HL-60 (cell line): ENCODE measurements at regions not wholly inside any gene's neighbourhood (a gene's known extent, or its start where the extent isn't known, plus 50 kb on each side); places are given as distances from the start of the nearest gene placed in this dataset.

ENCODE experiments used
- DNase-seq, 2 experiments: peaks; one replicate each; pipeline ENCODE4 v3.0.0-alpha.2; 2010 to 2020; ENCODE audit warnings: low read depth in 1 of 2, low spot score in 1 of 2
- H3K27ac ChIP-seq: fragments of 250-450 bp; sonication (Bioruptor Pico); replicated peaks from 2 replicates; pipeline ENCODE4 v1.5.1; 2020; ENCODE audit warnings: mild to moderate bottlenecking, moderate library complexity
- H3K27me3 ChIP-seq: fragments of 250-450 bp; sonication (Bioruptor Pico); 2 replicates; pipeline ENCODE4 v1.5.1; 2021; ENCODE audit warnings: mild to moderate bottlenecking, moderate library complexity; ENCODE audit not compliant: insufficient read depth, poor library complexity, severe bottlenecking
- H3K4me3 ChIP-seq: replicated peaks from 2 replicates; pipeline ENCODE4 v1.5.1; 2011; ENCODE audit warnings: mild to moderate bottlenecking, control low read depth, low read length; ENCODE audit not compliant: insufficient read depth
- CTCF ChIP-seq: IDR thresholded peaks from one replicate; pipeline ENCODE4 v1.5.1; 2011; ENCODE audit warnings: low read length, control low read depth, inconsistent platforms; ENCODE audit not compliant: insufficient read depth
- GABPA ChIP-seq: IDR thresholded peaks from 2 replicates; pipeline ENCODE4 v1.6.1; 2012; ENCODE audit warnings: low read depth
- POLR2AphosphoS5 ChIP-seq: IDR thresholded peaks from 2 replicates; pipeline ENCODE4 v1.6.1; 2012; ENCODE audit warnings: low read depth
- REST ChIP-seq: IDR thresholded peaks from 2 replicates; pipeline ENCODE4 v1.6.1; 2012; ENCODE audit warnings: low read depth; ENCODE audit not compliant: insufficient replicate concordance
- SPI1 ChIP-seq: IDR thresholded peaks from 2 replicates; pipeline ENCODE4 v1.6.1; 2012; ENCODE audit warnings: low read depth, mild to moderate bottlenecking, borderline replicate concordance

- Histone ChIP-seq H3K27me3 (no peaks in the 10 kb centered on the region), H3K27ac (no peak overlapping the region), H3K4me3 (no peak overlapping the region)
- DNase-seq, result no peak
- TF ChIP-seq REST (no peak), SPI1 (no peak), CTCF (no peak), POLR2AphosphoS5 (no peak), GABPA (no peak)
These were observed 142.4 kb downstream of the AHR start for GRCh38 chr7:17440831-17441230.

GRCh38 chr7:17441557-17441956 lies 143.1 kb downstream of the AHR start:
- TF ChIP-seq REST, result no peak
- no peak for TF ChIP-seq GABPA
- no peak for TF ChIP-seq POLR2AphosphoS5
- no peak overlapping the region for H3K4me3 ChIP-seq
- H3K27ac ChIP-seq, result no peak overlapping the region
- DNase-seq, result no peak
- no peaks in the 10 kb centered on the region for H3K27me3 ChIP-seq

- Histone ChIP-seq H3K27me3 (no peaks in the 10 kb centered on the region), H3K4me3 (no peak overlapping the region), H3K27ac (no peak overlapping the region)
- no peak for DNase-seq
- TF ChIP-seq POLR2AphosphoS5 (no peak), GABPA (no peak), SPI1 (no peak), CTCF (no peak), REST (no peak)
These were observed 145.7 kb downstream of the AHR start for GRCh38 chr7:17444151-17444550.

GRCh38 chr7:17444673-17445072 lies 146.2 kb downstream of the AHR start:
- H3K27ac ChIP-seq, result no peak overlapping the region
- DNase-seq, result no peak
- TF ChIP-seq SPI1 (no peak), REST (no peak), GABPA (no peak), CTCF (no peak), POLR2AphosphoS5 (no peak)
- no peak overlapping the region for H3K4me3 ChIP-seq
- no peaks in the 10 kb centered on the region for H3K27me3 ChIP-seq
